Fibroblast of lung (primary cell): ENCODE measurements at regions not wholly inside any gene's neighbourhood (a gene's known extent, or its start where the extent isn't known, plus 50 kb on each side); places are given as distances from the start of the nearest gene placed in this dataset.

Experiments used
- DNase-seq, 2 donors: peaks; one replicate each; pipeline versions ENCODE4 v3.0.0 to v3.0.0-alpha.2; 2010; ENCODE audit warnings: low read depth in 2 of 2
- H2AFZ ChIP-seq: 2 replicates; pipeline ENCODE4 v1.5.1; 2012; ENCODE audit warnings: low read length, control low read depth, inconsistent platforms
- H3K27ac ChIP-seq: 2 replicates; pipeline ENCODE4 v1.5.1; 2011; ENCODE audit warnings: low read length, control low read depth; ENCODE audit not compliant: insufficient read depth
- H3K27me3 ChIP-seq: 2 replicates; pipeline ENCODE4 v1.5.1; 2011; ENCODE audit warnings: mild to moderate bottlenecking, low read length; ENCODE audit not compliant: control insufficient read depth, insufficient read depth
- H3K36me3 ChIP-seq: 2 replicates; pipeline ENCODE4 v1.5.1; 2011; ENCODE audit warnings: low read length; ENCODE audit not compliant: control insufficient read depth, insufficient read depth
- H3K4me1 ChIP-seq: 2 replicates; pipeline ENCODE4 v1.5.1; 2011; ENCODE audit warnings: low read length; ENCODE audit not compliant: control insufficient read depth, insufficient read depth; ENCODE audit errors: extremely low read depth
- H3K4me2 ChIP-seq: 2 replicates; pipeline ENCODE4 v1.5.1; 2011; ENCODE audit warnings: low read length, control low read depth; ENCODE audit not compliant: insufficient read depth; ENCODE audit errors: extremely low read depth
- H3K4me3 ChIP-seq, 4 experiments: fragments of 200-600 bp in 1 of 4; sonication (generic) in 1 of 4; replicated peaks in 1 of 4; 2 replicates each; pipeline ENCODE4 v1.5.1; 2011 to 2016; ENCODE audit warnings: low read length in 4 of 4, low read depth in 3 of 4, mild to moderate bottlenecking in 3 of 4, control low read depth in 2 of 4, inconsistent platforms in 1 of 4, mixed read lengths in 1 of 4; ENCODE audit not compliant: insufficient read depth in 1 of 4; ENCODE audit errors: control extremely low read depth in 1 of 4
- H3K79me2 ChIP-seq: 2 replicates; pipeline ENCODE4 v1.5.1; 2012; ENCODE audit warnings: mild to moderate bottlenecking, low read length, inconsistent platforms; ENCODE audit not compliant: control insufficient read depth, insufficient read depth
- H3K9ac ChIP-seq: 2 replicates; pipeline ENCODE4 v1.5.1; 2011; ENCODE audit warnings: mild to moderate bottlenecking, low read length, control low read depth; ENCODE audit not compliant: insufficient read depth
- H3K9me3 ChIP-seq: 2 replicates; pipeline ENCODE4 v1.5.1; 2012; ENCODE audit warnings: low read depth, low read length; ENCODE audit not compliant: control insufficient read depth, insufficient read depth
- H4K20me1 ChIP-seq: 2 replicates; pipeline ENCODE4 v1.5.1; 2011; ENCODE audit warnings: low read length; ENCODE audit not compliant: control insufficient read depth, insufficient read depth; ENCODE audit errors: extremely low read depth
- EZH2 ChIP-seq: IDR thresholded peaks from 2 replicates; pipeline ENCODE4 v1.5.1; 2012; ENCODE audit warnings: low read length, control low read depth, mild to moderate bottlenecking; ENCODE audit errors: missing control alignments
- TF ChIP-seq, protein P1 (sequence below), 2 donors: IDR thresholded peaks in 1 of 2; conservative IDR thresholded peaks in 1 of 2; 1 replicate in 1 of 2; 2 replicates in 1 of 2; pipeline ENCODE4 v1.5.1; 2011 to 2012; ENCODE audit warnings: low read length in 2 of 2, control low read depth in 1 of 2, inconsistent platforms in 1 of 2, low read depth in 1 of 2, mild to moderate bottlenecking in 1 of 2

- Histone ChIP-seq H3K27me3 (no peaks in the 10 kb centered on the region), H3K4me3 (no peak overlapping the region), H3K4me2 (no peak overlapping the region), H3K36me3 (no peaks in the 10 kb centered on the region), H3K79me2 (no peaks in the 10 kb centered on the region), H4K20me1 (no peaks in the 10 kb centered on the region), H3K27ac (no peak overlapping the region), H3K9me3 (no peaks in the 10 kb centered on the region), H2AFZ (no peak overlapping the region), H3K4me1 (no peaks in the 10 kb centered on the region), H3K9ac (no peak overlapping the region)
- no peak for DNase-seq
- TF ChIP-seq, protein P1, sequence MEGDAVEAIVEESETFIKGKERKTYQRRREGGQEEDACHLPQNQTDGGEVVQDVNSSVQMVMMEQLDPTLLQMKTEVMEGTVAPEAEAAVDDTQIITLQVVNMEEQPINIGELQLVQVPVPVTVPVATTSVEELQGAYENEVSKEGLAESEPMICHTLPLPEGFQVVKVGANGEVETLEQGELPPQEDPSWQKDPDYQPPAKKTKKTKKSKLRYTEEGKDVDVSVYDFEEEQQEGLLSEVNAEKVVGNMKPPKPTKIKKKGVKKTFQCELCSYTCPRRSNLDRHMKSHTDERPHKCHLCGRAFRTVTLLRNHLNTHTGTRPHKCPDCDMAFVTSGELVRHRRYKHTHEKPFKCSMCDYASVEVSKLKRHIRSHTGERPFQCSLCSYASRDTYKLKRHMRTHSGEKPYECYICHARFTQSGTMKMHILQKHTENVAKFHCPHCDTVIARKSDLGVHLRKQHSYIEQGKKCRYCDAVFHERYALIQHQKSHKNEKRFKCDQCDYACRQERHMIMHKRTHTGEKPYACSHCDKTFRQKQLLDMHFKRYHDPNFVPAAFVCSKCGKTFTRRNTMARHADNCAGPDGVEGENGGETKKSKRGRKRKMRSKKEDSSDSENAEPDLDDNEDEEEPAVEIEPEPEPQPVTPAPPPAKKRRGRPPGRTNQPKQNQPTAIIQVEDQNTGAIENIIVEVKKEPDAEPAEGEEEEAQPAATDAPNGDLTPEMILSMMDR (conservative IDR thresholded peaks at IDR 0.05 in 1 of 2, IDR thresholded peaks at IDR 0.05 in 1 of 2; ENCODE audit: low read depth in 1 of 2, low read length in 2 of 2): no peak
- TF ChIP-seq EZH2: no peak
Measured at GRCh38 chr18:22260208-22260820, 90.9 kb downstream of the GATA6 start.

DNA sequence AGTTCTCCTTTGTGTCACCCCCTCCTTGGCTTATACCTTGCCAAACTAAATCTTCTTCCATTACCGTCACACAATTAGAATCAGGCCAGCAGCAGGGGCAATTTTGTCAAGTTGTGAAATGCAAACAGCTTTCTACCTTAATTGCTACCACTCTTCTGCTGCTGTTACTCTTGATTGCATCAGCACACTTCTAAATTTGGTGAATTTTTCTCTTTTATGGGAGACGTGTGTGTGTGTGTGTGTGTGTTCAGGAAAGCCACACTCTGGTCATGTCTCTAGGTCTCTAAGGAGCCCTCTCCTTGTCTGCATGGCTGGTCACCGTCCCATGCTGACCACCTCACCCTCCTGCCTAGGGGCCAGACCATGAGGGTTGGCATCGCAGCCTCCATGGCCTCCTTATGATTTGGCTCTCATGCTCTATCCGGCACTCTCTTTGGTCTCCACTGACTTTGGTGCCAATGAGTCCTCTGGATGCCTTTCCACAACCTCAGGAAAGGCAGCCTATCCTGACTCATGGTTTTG, 87.7 kb downstream of the GATA6 start:
- H3K4me1 ChIP-seq: no peaks in the 10 kb centered on the region
- no peaks in the 10 kb centered on the region for H3K9me3 ChIP-seq
- no peak overlapping the region for H3K27ac ChIP-seq
- H3K9ac ChIP-seq: no peak overlapping the region
- H2AFZ ChIP-seq: no peak overlapping the region
- no peak overlapping the region for H3K4me2 ChIP-seq
- H3K27me3 ChIP-seq: no peaks in the 10 kb centered on the region
- H4K20me1 ChIP-seq: no peaks in the 10 kb centered on the region
- TF ChIP-seq, protein P1 (conservative IDR thresholded peaks at IDR 0.05 in 1 of 2, IDR thresholded peaks at IDR 0.05 in 1 of 2; ENCODE audit: low read depth in 1 of 2, low read length in 2 of 2): no peak
- TF ChIP-seq EZH2: no peak
- H3K79me2 ChIP-seq: no peaks in the 10 kb centered on the region
- no peaks in the 10 kb centered on the region for H3K36me3 ChIP-seq
- H3K4me3 ChIP-seq: no peak overlapping the region
- peak in 1 of 2 donors; percentile 37 for DNase-seq

GRCh38 chr18:22254088-22254487, 84.7 kb downstream of the GATA6 start:
- no peak overlapping the region for H3K4me2 ChIP-seq
- no peaks in the 10 kb centered on the region for H3K27me3 ChIP-seq
- H4K20me1 ChIP-seq: no peaks in the 10 kb centered on the region
- H3K27ac ChIP-seq: no peak overlapping the region
- TF ChIP-seq, protein P1 (conservative IDR thresholded peaks at IDR 0.05 in 1 of 2, IDR thresholded peaks at IDR 0.05 in 1 of 2; ENCODE audit: low read depth in 1 of 2, low read length in 2 of 2): no peak
- H2AFZ ChIP-seq: no peak overlapping the region
- no peak overlapping the region for H3K9ac ChIP-seq
- H3K4me3 ChIP-seq: no peak overlapping the region
- H3K4me1 ChIP-seq: no peaks in the 10 kb centered on the region
- H3K79me2 ChIP-seq: no peaks in the 10 kb centered on the region
- H3K36me3 ChIP-seq: no peaks in the 10 kb centered on the region
- no peaks in the 10 kb centered on the region for H3K9me3 ChIP-seq
- DNase-seq: no peak
